ENCODE measurements at regions not wholly inside any gene's neighbourhood (a gene's known extent, or its start where the extent isn't known, plus 50 kb on each side); places are given as distances from the start of the nearest gene placed in this dataset.

GRCh38 chr1:194103516-194104246 is 917.3 kb upstream of the B3GALT2 start:
- Histone ChIP-seq H3K27me3 (ENCODE audit: control insufficient read depth in 2 of 2, insufficient read depth in 2 of 2, low read length in 2 of 2) (no peaks in the 10 kb centered on the region), H3K4me1 (replicated peaks in 1 of 2; ENCODE audit: control insufficient read depth in 2 of 2, insufficient read depth in 2 of 2, low read length in 2 of 2) (no peaks in the 10 kb centered on the region), H3K27ac (ENCODE audit: extremely low read depth, low read depth, low read length) (no peak overlapping the region), H3K4me2 (ENCODE audit: insufficient read depth, low read length) (no peak overlapping the region), H3K4me3 (no peak overlapping the region), H3K9me1 (ENCODE audit: control insufficient read depth, insufficient read depth, low read length) (no peaks in the 10 kb centered on the region), H4K20me1 (replicated peaks; ENCODE audit: control insufficient read depth, insufficient read depth, low read length) (no peaks in the 10 kb centered on the region), H3K36me3 (ENCODE audit: control insufficient read depth, insufficient read depth, low read length) (no peaks in the 10 kb centered on the region), H3K9me3 (replicated peaks; ENCODE audit: control insufficient read depth, insufficient read depth, low read depth, low read length) (no peaks in the 10 kb centered on the region), H2AFZ (ENCODE audit: low read depth, low read length) (no peak overlapping the region), H3K79me2 (ENCODE audit: control insufficient read depth, insufficient read depth, low read length) (no peaks in the 10 kb centered on the region), H3K9ac (ENCODE audit: insufficient read depth in 1 of 2, low read depth in 2 of 2, low read length in 2 of 2) (no peak overlapping the region)
- DNase-seq (ENCODE audit: extremely low read depth in 1 of 4, low spot score in 3 of 4) (no peak), ATAC-seq (no peak), FAIRE-seq (no peak)
- ChIA-PET POLR2A (no interaction called here), CTCF (ENCODE audit: low intra/inter-chr PET ratio) (no interaction called here)
- TF ChIP-seq NFXL1 (CRISPR knock-in tag; IDR thresholded peaks at IDR 0.05) (no peak), TOE1 (IDR thresholded peaks at IDR 0.05; ENCODE audit: borderline replicate concordance) (no peak), TOE1 (CRISPR knock-in tag; IDR thresholded peaks at IDR 0.05; ENCODE audit: borderline replicate concordance, low read depth) (no peak)
- in situ Hi-C loops (cut with MboI) (no loop called here), intact Hi-C loops (cut with micrococcal nuclease) (no loop called here)
- WGBS (ENCODE audit: insufficient coverage, low coverage, missing lambda C conversion rate): 0% methylated on average over 2 of the region's 2 CpGs
- BruUV-seq (replicated peaks): no TSS peak

DNA sequence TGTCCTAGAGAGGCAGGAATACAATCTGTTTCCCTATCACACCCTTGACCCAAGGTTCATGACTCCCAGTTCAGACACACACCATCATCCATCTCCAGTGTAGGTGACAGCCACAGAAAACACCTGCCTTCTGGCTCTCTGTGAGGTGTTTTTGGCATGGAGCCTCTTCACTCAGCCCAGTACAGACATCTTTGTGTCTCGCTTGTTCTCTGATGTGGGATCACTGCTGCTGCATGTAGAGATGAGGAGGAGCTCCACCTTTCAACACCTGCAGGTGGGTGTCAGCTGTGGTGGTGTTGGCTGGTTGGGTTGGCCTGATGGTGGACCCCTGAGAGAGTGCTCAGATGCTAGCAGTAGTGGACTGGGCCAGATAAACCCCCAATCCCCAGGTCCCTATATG is 916.7 kb upstream of the B3GALT2 start:
- DNase-seq (ENCODE audit: extremely low read depth in 1 of 4, low spot score in 3 of 4) (no peak), FAIRE-seq (no peak), ATAC-seq (no peak)
- POLR2A ChIA-PET: no interaction called here
- Histone ChIP-seq H3K27me3 (ENCODE audit: control insufficient read depth in 2 of 2, insufficient read depth in 2 of 2, low read length in 2 of 2) (no peaks in the 10 kb centered on the region), H3K36me3 (ENCODE audit: control insufficient read depth, insufficient read depth, low read length) (no peaks in the 10 kb centered on the region), H3K27ac (ENCODE audit: extremely low read depth, low read depth, low read length) (no peak overlapping the region), H3K9me1 (ENCODE audit: control insufficient read depth, insufficient read depth, low read length) (no peaks in the 10 kb centered on the region), H3K9me3 (replicated peaks; ENCODE audit: control insufficient read depth, insufficient read depth, low read depth, low read length) (no peaks in the 10 kb centered on the region), H3K79me2 (ENCODE audit: control insufficient read depth, insufficient read depth, low read length) (no peaks in the 10 kb centered on the region), H4K20me1 (replicated peaks; ENCODE audit: control insufficient read depth, insufficient read depth, low read length) (no peaks in the 10 kb centered on the region), H3K4me1 (replicated peaks in 1 of 2; ENCODE audit: control insufficient read depth in 2 of 2, insufficient read depth in 2 of 2, low read length in 2 of 2) (no peaks in the 10 kb centered on the region), H2AFZ (ENCODE audit: low read depth, low read length) (no peak overlapping the region), H3K9ac (ENCODE audit: insufficient read depth in 1 of 2, low read depth in 2 of 2, low read length in 2 of 2) (no peak overlapping the region), H3K4me2 (ENCODE audit: insufficient read depth, low read length) (no peak overlapping the region), H3K4me3 (no peak overlapping the region)
- BruUV-seq (replicated peaks): no TSS peak
- TF ChIP-seq BMI1 (IDR thresholded peaks at IDR 0.05; ENCODE audit: low read length): no peak
- TF ChIP-seq ZKSCAN8 (CRISPR knock-in tag; IDR thresholded peaks at IDR 0.05): no peak
- TF ChIP-seq ZNF512 (tag; IDR thresholded peaks at IDR 0.05): no peak
- TF ChIP-seq, protein P1, sequence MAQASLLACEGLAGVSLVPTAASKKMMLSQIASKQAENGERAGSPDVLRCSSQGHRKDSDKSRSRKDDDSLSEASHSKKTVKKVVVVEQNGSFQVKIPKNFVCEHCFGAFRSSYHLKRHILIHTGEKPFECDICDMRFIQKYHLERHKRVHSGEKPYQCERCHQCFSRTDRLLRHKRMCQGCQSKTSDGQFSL (CRISPR knock-in tag; IDR thresholded peaks at IDR 0.05): no peak
- TF ChIP-seq, protein P1 (tag; IDR thresholded peaks at IDR 0.05): no peak
- TF ChIP-seq BRF2 (IDR thresholded peaks at IDR 0.05; ENCODE audit: borderline replicate concordance, insufficient read depth, insufficient read length): no peak
- no peak for TF ChIP-seq RFX5 (IDR thresholded peaks at IDR 0.05; ENCODE audit: low read depth, low read length)
- TF ChIP-seq FOSL1 (tag; conservative IDR thresholded peaks at IDR 0.05): no peak
- no peak for TF ChIP-seq CC2D1A (IDR thresholded peaks at IDR 0.05)
- no peak for TF ChIP-seq ZC3H4 (CRISPR knock-in tag; IDR thresholded peaks at IDR 0.05; ENCODE audit: borderline replicate concordance)
- 0% methylated on average over 1 of the region's 1 CpG for WGBS (ENCODE audit: insufficient coverage, low coverage, missing lambda C conversion rate)
- in situ Hi-C loops (cut with MboI) (no loop called here), intact Hi-C loops (cut with micrococcal nuclease) (no loop called here)
- CTCF ChIA-PET (ENCODE audit: low intra/inter-chr PET ratio): no interaction called here

Measured in K562 (cell line).